Non-pigmented ciliary epithelial cell (primary cell): ENCODE measurements at regions not wholly inside any gene's neighbourhood (a gene's known extent, or its start where the extent isn't known, plus 50 kb on each side); places are given as distances from the start of the nearest gene placed in this dataset.
A peak's percentile ranks its signal among the peaks of the same experiment; 100 is the strongest.

Experiments
- DNase-seq: peaks from one replicate; pipeline ENCODE4 v3.0.0-alpha.2; 2010; ENCODE audit warnings: low read depth

DNA sequence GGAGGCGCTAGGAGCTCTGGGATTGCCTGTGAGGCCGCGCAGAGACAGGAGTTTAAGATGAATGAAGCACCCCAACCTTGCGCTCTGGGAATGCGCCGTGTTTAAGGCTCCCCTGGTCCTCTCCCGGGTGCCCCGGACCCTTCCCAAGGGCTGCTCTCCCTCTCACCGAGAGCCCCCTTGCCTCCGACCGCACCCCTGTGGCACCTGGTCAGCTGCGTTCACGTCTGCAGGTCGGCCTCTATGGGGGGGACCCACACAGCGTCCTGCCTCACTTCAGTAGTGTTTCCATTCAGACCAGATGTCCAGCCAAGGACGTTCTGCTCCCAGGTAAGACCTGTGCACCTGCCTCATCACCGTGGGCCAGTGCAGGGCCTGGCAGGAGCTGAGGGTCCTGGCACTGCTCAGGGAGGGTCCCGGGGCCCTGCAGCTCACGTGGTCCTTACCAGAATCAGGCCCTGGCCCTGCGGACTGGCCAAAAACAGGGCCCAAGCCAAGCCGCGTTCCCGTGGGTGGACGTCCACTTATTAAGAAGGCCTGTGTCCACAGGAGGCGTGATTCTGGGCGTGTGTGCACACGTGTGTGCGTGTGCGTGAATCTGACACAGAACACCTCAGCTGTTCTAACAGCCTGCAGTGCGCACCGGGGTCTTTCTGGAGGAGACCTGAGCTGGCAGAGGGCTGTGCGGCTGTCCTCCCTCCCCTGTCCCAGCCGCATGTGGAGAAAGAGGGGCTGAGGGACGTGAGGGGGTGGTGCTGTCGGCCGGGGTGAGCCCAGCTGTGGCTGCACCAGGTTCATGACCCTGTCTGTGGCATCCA lies 79.9 kb upstream of the BHLHE23 start:
- DNase-seq, result no peak

- no peak for DNase-seq
These were observed 78.5 kb upstream of the BHLHE23 start for GRCh38 chr20:63085151-63085861.

DNA sequence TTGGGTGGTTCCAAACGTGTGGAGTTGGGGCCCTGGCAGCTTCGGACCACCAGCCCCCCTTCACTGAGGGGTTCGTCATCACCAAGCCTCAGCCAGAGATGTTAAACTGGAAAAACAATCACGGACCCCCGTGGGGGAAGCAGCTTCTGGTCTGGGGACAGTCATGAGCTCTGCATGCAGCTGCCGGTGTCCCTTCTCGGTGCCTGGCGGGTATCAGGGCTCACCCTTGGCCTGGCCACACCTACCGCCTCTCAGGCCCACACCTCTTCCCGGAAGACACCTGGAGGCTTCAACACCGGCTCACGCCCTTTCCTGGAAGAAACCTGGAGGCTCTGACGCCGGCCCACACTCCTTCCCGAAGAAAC lies 77.8 kb upstream of the BHLHE23 start:
- DNase-seq, result no peak

GRCh38 chr20:63083831-63084562 lies 77.2 kb upstream of the BHLHE23 start:
- no peak for DNase-seq

GRCh38 chr20:63082939-63083735 lies 76.4 kb upstream of the BHLHE23 start:
- DNase-seq, result no peak

GRCh38 chr20:63082308-63082938 lies 75.7 kb upstream of the BHLHE23 start:
- DNase-seq, result no peak

DNA sequence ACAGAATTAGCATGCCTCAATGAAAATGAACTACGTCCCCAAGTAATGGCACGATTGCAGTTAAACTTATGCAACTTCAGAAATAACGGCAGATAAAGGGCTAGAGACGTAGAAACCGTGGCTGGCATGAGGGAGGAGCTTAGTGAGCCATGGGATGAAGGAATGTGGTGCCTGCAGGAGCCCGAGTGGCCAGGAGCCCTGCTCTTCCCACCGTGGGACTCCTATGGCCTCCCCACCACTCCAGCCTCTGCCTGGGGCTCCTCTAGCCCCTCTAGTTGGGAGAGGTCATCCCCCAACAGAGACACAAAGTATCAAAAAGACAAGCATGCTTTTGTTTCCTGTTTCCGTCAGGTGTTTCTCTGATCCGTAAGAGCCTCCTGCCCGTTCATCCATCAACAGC lies 75.1 kb upstream of the BHLHE23 start:
- no peak for DNase-seq

- no peak for DNase-seq
These were observed 74.6 kb upstream of the BHLHE23 start for GRCh38 chr20:63081351-63081750.

GRCh38 chr20:63080811-63081210 lies 74.0 kb upstream of the BHLHE23 start:
- DNase-seq, result no peak

GRCh38 chr20:63080411-63080810 lies 73.6 kb upstream of the BHLHE23 start:
- no peak for DNase-seq

DNA sequence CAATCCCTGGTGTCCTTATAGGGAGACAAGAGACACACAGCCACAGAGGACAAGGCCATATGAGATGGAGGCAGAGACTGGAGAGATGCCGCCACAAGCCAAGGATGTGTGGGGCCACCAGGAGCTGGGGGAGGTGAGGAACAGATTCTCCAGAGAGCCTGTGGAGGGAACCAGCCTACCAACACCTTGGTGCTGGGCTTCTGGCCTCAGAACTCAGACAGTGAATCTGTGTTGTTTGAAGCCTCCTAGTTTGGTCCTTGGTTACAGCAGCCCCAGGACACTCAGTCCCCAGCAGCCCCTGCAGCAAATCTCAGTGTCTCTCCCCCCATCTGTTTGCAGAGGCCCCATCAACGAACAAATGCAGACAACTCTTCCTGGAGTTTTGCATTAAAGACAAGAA lies 73.2 kb upstream of the BHLHE23 start:
- no peak for DNase-seq

DNA sequence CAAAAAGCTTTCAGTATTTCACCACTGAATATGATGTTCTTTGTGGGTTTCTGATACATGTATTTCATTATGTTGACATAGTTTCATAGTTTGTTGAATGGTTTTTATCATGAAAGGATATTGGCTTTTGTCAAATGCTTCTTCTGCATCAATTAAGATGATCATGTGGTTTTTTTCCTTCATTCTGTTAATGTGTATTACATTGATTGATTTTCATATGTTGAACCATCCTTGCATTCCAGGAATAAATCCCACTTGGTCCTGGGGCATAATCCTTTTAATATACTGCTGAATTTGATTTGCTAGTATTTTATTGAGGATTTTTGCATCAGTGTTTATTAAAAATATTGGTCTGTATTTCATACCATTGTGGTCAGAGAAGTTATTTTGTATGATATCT lies 70.9 kb upstream of the BHLHE23 start:
- no peak for DNase-seq

GRCh38 chr20:63076421-63076820 lies 69.7 kb upstream of the BHLHE23 start:
- no peak for DNase-seq

GRCh38 chr20:63074631-63075030 lies 67.9 kb upstream of the BHLHE23 start:
- DNase-seq, result no peak

DNA sequence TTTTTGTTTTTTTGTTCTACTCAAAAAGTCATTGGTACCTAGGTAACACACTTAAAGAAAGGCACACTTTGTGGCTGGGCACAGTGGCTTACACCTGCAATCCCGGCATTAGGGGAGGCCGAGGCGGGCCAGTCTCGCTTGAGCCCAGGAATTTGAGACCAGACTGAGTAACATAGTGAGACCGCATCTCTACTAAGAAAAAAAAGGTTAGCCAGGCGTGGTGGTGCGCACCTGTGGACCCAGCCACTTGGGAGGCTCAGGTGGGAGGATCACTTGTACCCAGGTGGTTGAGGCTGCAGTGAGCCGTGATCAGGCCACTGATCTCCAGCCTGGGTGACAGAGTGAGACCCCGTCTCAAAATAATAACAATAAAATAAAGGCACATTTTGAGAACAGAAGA lies 67.4 kb upstream of the BHLHE23 start:
- DNase-seq, result no peak

- no peak for DNase-seq
These were observed 66.9 kb upstream of the BHLHE23 start for GRCh38 chr20:63073738-63074065.

- DNase-seq, result no peak
These were observed 66.4 kb upstream of the BHLHE23 start for GRCh38 chr20:63072991-63073737.

DNA sequence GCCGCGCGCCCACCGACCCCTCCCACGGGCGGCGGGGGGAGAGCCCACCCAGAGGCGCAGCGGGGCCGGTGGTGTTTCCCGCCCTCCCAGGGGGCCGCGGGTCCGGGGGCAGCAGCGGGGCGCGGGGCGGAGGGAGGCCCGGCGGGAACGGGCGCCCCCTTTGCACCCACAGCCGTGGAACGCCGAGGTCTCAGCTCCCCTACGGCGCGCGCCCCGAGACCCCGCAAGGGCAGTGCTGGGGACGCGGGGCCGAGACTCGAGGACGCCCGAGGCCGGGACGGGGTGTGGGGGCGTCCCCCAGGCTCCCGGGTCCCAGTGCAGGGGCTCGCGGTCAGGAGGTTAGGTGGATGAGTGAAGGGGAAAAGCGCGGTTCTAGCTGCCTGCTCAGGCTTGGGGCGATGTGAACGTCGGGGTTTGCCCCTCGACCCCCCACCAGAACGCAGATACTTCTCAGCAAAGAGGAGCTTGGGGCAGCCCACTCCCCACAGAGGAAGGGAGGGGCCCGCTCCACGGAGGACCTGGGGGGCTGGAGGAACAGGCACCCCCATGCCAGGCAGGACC lies 65.5 kb upstream of the BHLHE23 start:
- DNase-seq, result no peak

- DNase-seq, result peak; percentile 56
These were observed 64.9 kb upstream of the BHLHE23 start for GRCh38 chr20:63071541-63072181.
